ENCODE measurements at regions not wholly inside any gene's neighbourhood (a gene's known extent, or its start where the extent isn't known, plus 50 kb on each side); places are given as distances from the start of the nearest gene placed in this dataset.
A peak's percentile ranks its signal among the peaks of the same experiment; 100 is the strongest.

- intact Hi-C loops (cut with micrococcal nuclease) (no loop called here), in situ Hi-C loops (cut with MboI) (no loop called here)
- H4K20me1 ChIP-seq (replicated peaks; ENCODE audit: control insufficient read depth, insufficient read depth, low read length) = no peaks in the 10 kb centered on the region
- no peaks in the 10 kb centered on the region for H3K27me3 ChIP-seq (ENCODE audit: control insufficient read depth in 2 of 2, insufficient read depth in 2 of 2, low read length in 2 of 2)
- no peak overlapping the region for H2AFZ ChIP-seq (ENCODE audit: low read depth, low read length)
- ATAC-seq (no peak), DNase-seq (ENCODE audit: extremely low read depth in 1 of 4, low spot score in 3 of 4) (no peak), FAIRE-seq (no peak)
- no peaks in the 10 kb centered on the region for H3K36me3 ChIP-seq (ENCODE audit: control insufficient read depth, insufficient read depth, low read length)
- no peaks in the 10 kb centered on the region for H3K79me2 ChIP-seq (ENCODE audit: control insufficient read depth, insufficient read depth, low read length)
- no peak overlapping the region for H3K9ac ChIP-seq (ENCODE audit: insufficient read depth in 1 of 2, low read depth in 2 of 2, low read length in 2 of 2)
- H3K4me3 ChIP-seq = no peak overlapping the region
- H3K9me1 ChIP-seq (ENCODE audit: control insufficient read depth, insufficient read depth, low read length) = no peaks in the 10 kb centered on the region
- H3K4me2 ChIP-seq (ENCODE audit: insufficient read depth, low read length) = no peak overlapping the region
- BruUV-seq (replicated peaks) = no TSS peak
- H3K9me3 ChIP-seq (replicated peaks; ENCODE audit: control insufficient read depth, insufficient read depth, low read depth, low read length) = no peaks in the 10 kb centered on the region; the same call in 1 of the 2 replicates
- 0% methylated on average over 3 of the region's 3 CpGs for WGBS (ENCODE audit: insufficient coverage, low coverage, missing lambda C conversion rate)
- CTCF ChIA-PET (ENCODE audit: low intra/inter-chr PET ratio) = no interaction called here
- H3K27ac ChIP-seq (ENCODE audit: extremely low read depth, low read depth, low read length) = no peak overlapping the region
- no peaks in the 10 kb centered on the region for H3K4me1 ChIP-seq (replicated peaks in 1 of 2; ENCODE audit: control insufficient read depth in 2 of 2, insufficient read depth in 2 of 2, low read length in 2 of 2)
- POLR2A ChIA-PET = no interaction called here
- TF ChIP-seq NR4A1 (CRISPR knock-in tag; IDR thresholded peaks at IDR 0.05) = no peak
- no peak for TF ChIP-seq NR4A1 (tag; IDR thresholded peaks at IDR 0.05)
- TF ChIP-seq MAFF (IDR thresholded peaks at IDR 0.05; ENCODE audit: low read length) = peak; percentile 13; the same call in 1 of the 2 replicates
- no peak for TF ChIP-seq ZBTB2 (IDR thresholded peaks at IDR 0.05)
- TF ChIP-seq CHD4 (IDR thresholded peaks at IDR 0.05; ENCODE audit: insufficient read depth, insufficient replicate concordance, low read depth, low read length, poor library complexity, severe bottlenecking) = no peak
- no peak for TF ChIP-seq ZNF449 (CRISPR knock-in tag; IDR thresholded peaks at IDR 0.05)
- TF ChIP-seq C11orf30 (IDR thresholded peaks at IDR 0.05; ENCODE audit: low read depth) = peak; percentile 26; the same call in 1 of the 2 replicates
- no peak for TF ChIP-seq CC2D1A (IDR thresholded peaks at IDR 0.05)
- TF ChIP-seq NR2C2 (CRISPR knock-in tag; IDR thresholded peaks at IDR 0.05) = no peak
- TF ChIP-seq NR2C2 (tag; IDR thresholded peaks at IDR 0.05) = no peak
- TF ChIP-seq HDGF (IDR thresholded peaks at IDR 0.05) = no peak
- no peak for TF ChIP-seq SP2 (IDR thresholded peaks at IDR 0.05; ENCODE audit: extremely low read depth, low read depth, low read length, poor library complexity, severe bottlenecking)
- TF ChIP-seq ZNF717 (CRISPR knock-in tag; IDR thresholded peaks at IDR 0.05) = no peak
- TF ChIP-seq SMARCA4 (IDR thresholded peaks at IDR 0.05) = no peak
- 0 out of 2 replicates have a peak, but pooled peaks have one; percentile 17 for TF ChIP-seq MAFG (tag; conservative IDR thresholded peaks at IDR 0.05)
- no peak for TF ChIP-seq ZNF668 (CRISPR knock-in tag; IDR thresholded peaks at IDR 0.05)
- no peak for TF ChIP-seq ZNF395 (CRISPR knock-in tag; IDR thresholded peaks at IDR 0.05)
- no peak for TF ChIP-seq ZC3H11A (IDR thresholded peaks at IDR 0.05; ENCODE audit: low read depth, low read length)
- peak; percentile 62 for TF ChIP-seq ZNF316 (IDR thresholded peaks at IDR 0.05)
- TF ChIP-seq PTTG1 (tag; IDR thresholded peaks at IDR 0.05; ENCODE audit: low read depth) = no peak
- no peak for TF ChIP-seq MECOM (CRISPR knock-in tag; IDR thresholded peaks at IDR 0.05)
These were observed 600.5 kb downstream of the LTN1 start for GRCh38 chr21:28391938-28392849.
